ENCODE measurements at regions not wholly inside any gene's neighbourhood (a gene's known extent, or its start where the extent isn't known, plus 50 kb on each side); places are given as distances from the start of the nearest gene placed in this dataset.

DNA sequence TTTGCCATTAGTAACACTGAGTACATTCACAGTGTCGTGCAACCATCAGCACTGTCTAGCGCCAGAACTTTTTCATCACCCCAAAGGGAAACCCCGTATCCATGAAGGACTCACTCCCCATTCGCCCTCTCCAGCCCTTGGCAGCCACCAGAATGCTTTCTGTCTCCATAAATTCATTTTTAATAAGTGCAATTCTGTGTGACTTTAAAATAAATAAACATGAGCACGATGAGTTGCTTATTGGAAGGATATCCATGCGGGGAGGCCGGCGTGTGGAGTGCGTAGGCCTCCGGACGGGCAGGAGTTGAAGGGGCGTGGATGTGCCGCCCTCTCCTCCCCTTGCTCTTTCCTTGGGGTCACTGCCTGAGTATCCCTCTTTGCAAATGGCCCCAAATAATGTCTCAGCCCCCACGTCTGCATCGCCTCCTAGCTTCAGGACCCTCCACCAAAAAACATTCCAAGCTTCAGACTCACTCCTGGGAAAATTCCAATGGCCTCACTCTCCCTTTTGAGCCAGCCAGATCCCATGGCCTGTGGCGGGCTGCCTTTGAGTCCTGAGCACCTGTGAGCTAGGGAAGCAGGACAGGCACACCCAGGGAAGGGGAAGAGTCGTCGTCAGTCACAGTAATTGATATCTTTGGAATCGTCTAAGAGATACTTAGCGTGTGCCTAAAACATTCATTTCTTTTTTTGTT is 306.3 kb downstream of the SEC14L1 start:
- Histone ChIP-seq H3K27ac (ENCODE audit: low read length) (no peak overlapping the region), H3K9me3 (ENCODE audit: low read length) (no peaks in the 10 kb centered on the region), H3K4me3 (ENCODE audit: low read length) (no peak overlapping the region), H3K79me2 (ENCODE audit: low read length) (peaks cover 64% of the 10 kb centered on the region), H3F3A (ENCODE audit: low read length, unreplicated experiment) (no peaks in the 10 kb centered on the region), H2AFZ (ENCODE audit: low read length) (no peak overlapping the region), H3K27me3 (ENCODE audit: low read length) (no peaks in the 10 kb centered on the region), H3K36me3 (ENCODE audit: low read depth, low read length) (peaks cover 4% of the 10 kb centered on the region; the same call in 1 of the 2 replicates), H3K4me2 (ENCODE audit: low read length) (no peak overlapping the region), H3K9me2 (replicated peaks; ENCODE audit: low read length) (no peaks in the 10 kb centered on the region), H3K4me1 (ENCODE audit: insufficient read depth, low read length) (peaks cover 19% of the 10 kb centered on the region), H3K9ac (ENCODE audit: low read length) (no peak overlapping the region), H4K20me1 (ENCODE audit: low read length) (peaks cover 26% of the 10 kb centered on the region; the same call in 1 of the 2 replicates)
- DNase-seq (no peak), ATAC-seq (no peak)
- ChIA-PET POLR2A (ENCODE audit: unreplicated experiment) (no interaction called here), CTCF (no interaction called here)
- BruUV-seq (replicated peaks) = no TSS peak
- intact Hi-C loops (cut with micrococcal nuclease) = no loop called here
- TF ChIP-seq EZH2phosphoT487 (IDR thresholded peaks at IDR 0.05; ENCODE audit: borderline replicate concordance, low read length) (no peak), EZH2 (IDR thresholded peaks at IDR 0.05; ENCODE audit: low read length, unreplicated experiment) (no peak)
- TF ChIP-seq, protein P1, sequence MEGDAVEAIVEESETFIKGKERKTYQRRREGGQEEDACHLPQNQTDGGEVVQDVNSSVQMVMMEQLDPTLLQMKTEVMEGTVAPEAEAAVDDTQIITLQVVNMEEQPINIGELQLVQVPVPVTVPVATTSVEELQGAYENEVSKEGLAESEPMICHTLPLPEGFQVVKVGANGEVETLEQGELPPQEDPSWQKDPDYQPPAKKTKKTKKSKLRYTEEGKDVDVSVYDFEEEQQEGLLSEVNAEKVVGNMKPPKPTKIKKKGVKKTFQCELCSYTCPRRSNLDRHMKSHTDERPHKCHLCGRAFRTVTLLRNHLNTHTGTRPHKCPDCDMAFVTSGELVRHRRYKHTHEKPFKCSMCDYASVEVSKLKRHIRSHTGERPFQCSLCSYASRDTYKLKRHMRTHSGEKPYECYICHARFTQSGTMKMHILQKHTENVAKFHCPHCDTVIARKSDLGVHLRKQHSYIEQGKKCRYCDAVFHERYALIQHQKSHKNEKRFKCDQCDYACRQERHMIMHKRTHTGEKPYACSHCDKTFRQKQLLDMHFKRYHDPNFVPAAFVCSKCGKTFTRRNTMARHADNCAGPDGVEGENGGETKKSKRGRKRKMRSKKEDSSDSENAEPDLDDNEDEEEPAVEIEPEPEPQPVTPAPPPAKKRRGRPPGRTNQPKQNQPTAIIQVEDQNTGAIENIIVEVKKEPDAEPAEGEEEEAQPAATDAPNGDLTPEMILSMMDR (conservative IDR thresholded peaks at IDR 0.05; ENCODE audit: low read depth, low read length) = no peak

DNA sequence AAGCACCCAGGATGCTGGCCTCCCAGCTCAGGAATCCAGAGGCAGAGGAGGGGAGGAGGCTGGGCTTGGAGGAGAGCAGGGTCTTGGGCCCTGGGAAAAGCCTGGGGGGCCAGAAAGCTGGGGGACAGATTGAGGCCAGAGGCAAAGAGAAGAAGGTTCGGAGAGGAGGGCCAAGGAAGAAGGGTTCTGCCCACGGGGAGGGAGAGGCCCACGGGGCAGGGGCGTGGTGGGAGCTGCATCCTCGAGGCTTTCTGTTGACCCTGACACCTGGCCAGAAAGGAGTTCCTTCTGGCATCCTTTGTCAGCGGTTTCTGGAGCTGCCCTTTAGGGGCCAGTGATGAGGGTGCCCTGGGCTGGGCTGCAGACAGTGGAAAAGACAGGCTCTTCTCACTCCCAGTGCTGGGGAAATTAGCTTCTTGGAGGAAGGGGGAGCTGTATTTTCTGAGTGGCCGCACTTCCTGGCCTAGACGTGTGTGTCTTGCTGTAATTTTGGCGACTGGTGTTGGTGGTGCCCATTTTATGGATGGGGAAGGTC is 308.7 kb downstream of the SEC14L1 start:
- H3K4me2 ChIP-seq (ENCODE audit: low read length) = no peak overlapping the region
- TF ChIP-seq, protein P1 (conservative IDR thresholded peaks at IDR 0.05; ENCODE audit: low read depth, low read length) = no peak
- intact Hi-C loops (cut with micrococcal nuclease) = no loop called here
- H3K4me1 ChIP-seq (ENCODE audit: insufficient read depth, low read length) = peaks cover 19% of the 10 kb centered on the region
- H3K36me3 ChIP-seq (ENCODE audit: low read depth, low read length) = peaks cover 4% of the 10 kb centered on the region; the same call in 1 of the 2 replicates
- ATAC-seq (peak; percentile 7), DNase-seq (no peak)
- H4K20me1 ChIP-seq (ENCODE audit: low read length) = peaks cover 32% of the 10 kb centered on the region; the same call in 1 of the 2 replicates
- no TSS peak for BruUV-seq (replicated peaks)
- H3K9ac ChIP-seq (ENCODE audit: low read length) = no peak overlapping the region
- POLR2A ChIA-PET (ENCODE audit: unreplicated experiment) = no interaction called here
- no peaks in the 10 kb centered on the region for H3K9me3 ChIP-seq (ENCODE audit: low read length)
- H3K27ac ChIP-seq (ENCODE audit: low read length) = no peak overlapping the region
- H3K4me3 ChIP-seq (ENCODE audit: low read length) = no peak overlapping the region
- H2AFZ ChIP-seq (ENCODE audit: low read length) = no peak overlapping the region
- no peaks in the 10 kb centered on the region for H3K27me3 ChIP-seq (ENCODE audit: low read length)
- no peaks in the 10 kb centered on the region for H3K9me2 ChIP-seq (replicated peaks; ENCODE audit: low read length)
- CTCF ChIA-PET = no interaction called here
- peaks cover 76% of the 10 kb centered on the region for H3K79me2 ChIP-seq (ENCODE audit: low read length)
- no peaks in the 10 kb centered on the region for H3F3A ChIP-seq (ENCODE audit: low read length, unreplicated experiment)

All from PC-3 (cell line).